ENCODE measurements at regions not wholly inside any gene's neighbourhood (a gene's known extent, or its start where the extent isn't known, plus 50 kb on each side); places are given as distances from the start of the nearest gene placed in this dataset.

DNA sequence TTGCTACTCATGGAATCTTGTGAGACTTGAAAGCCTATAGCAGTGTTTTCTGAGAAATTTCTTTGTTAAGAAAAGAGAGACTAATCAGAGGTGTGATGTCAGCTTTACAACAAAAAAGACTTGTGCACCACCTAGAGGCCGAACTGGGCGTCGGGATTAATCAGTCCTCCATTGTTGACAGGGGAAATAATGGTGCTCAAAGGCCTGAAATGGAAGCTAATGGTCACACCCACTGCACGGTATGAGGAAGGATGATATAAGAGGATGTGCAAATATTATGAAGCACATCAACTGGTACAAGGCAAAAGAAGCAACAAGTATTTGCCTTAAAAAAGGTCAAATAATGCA is 480.2 kb upstream of the MIR17HG start:
- TF ChIP-seq, protein P1, sequence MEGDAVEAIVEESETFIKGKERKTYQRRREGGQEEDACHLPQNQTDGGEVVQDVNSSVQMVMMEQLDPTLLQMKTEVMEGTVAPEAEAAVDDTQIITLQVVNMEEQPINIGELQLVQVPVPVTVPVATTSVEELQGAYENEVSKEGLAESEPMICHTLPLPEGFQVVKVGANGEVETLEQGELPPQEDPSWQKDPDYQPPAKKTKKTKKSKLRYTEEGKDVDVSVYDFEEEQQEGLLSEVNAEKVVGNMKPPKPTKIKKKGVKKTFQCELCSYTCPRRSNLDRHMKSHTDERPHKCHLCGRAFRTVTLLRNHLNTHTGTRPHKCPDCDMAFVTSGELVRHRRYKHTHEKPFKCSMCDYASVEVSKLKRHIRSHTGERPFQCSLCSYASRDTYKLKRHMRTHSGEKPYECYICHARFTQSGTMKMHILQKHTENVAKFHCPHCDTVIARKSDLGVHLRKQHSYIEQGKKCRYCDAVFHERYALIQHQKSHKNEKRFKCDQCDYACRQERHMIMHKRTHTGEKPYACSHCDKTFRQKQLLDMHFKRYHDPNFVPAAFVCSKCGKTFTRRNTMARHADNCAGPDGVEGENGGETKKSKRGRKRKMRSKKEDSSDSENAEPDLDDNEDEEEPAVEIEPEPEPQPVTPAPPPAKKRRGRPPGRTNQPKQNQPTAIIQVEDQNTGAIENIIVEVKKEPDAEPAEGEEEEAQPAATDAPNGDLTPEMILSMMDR (conservative IDR thresholded peaks at IDR 0.05; ENCODE audit: low read depth): peak; percentile 66
- peak; percentile 55 for DNase-seq (ENCODE audit: low spot score)
- ChIA-PET CTCF (interaction anchor here (0.5 to 1.5 kb wide), 12 partner anchors 10 to 1665 kb away, joined by 3 to 7 read pairs (median 3); no protein-coding TSS in a partner anchor), POLR2A (ENCODE audit: low non-redundant PET) (no interaction called here)
- H3K27ac ChIP-seq: no peak overlapping the region

DNA sequence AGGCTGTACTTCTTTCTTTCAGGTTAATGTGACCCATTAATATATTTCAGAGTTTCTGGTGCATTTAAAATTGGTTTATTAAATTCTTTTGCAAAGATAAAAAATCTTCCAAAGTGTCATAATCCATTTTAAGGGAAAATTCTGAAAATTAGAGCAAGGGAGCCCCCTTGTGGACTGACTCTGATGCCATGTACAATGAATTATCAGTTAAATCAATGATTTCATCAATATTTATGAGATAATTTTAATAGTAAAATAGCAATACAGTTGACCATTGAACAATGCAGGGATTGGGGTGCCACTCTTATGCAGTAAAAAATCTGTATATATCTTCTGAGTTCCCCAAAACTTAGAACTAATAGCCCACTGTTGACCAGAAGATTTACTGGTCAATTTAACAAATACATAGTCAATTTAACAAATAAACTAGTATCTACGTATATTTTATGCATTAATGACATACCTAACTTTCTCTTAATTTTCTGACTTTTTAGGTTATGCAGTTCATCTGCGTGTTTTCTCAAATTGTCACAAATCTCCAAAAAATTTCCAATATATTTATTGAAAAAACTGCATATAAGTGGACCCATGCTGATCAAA is 479.1 kb upstream of the MIR17HG start:
- CTCF ChIA-PET: interaction anchor here (0.6 to 1.4 kb wide), 3 partner anchors 798 to 1434 kb away, joined by 3 to 5 read pairs (median 5); no protein-coding TSS in a partner anchor
- H3K27ac ChIP-seq: no peak overlapping the region
- TF ChIP-seq, protein P1 (conservative IDR thresholded peaks at IDR 0.05; ENCODE audit: low read depth): peak; percentile 73
- POLR2A ChIA-PET (ENCODE audit: low non-redundant PET): no interaction called here
- DNase-seq (ENCODE audit: low spot score): peak; percentile 3

DNA sequence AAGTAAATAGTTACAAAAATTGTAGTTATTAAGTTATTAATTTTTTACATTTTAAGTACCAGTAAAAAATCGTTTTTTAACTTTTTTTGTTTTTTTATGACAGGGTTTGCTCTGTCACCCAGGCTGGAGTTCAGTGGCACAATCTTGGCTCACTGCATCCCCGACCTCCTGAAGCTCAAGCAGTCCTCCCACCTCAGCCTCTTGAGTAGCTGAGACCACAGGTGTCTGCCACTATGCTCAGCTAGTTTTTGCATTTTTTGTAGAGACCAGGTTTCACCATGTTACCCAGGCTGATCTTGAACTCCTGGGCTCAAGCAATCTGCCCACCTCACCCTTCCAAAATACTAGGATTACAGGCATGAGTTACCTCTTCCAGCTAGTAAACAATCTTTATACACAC is 477.9 kb upstream of the MIR17HG start:
- TF ChIP-seq, protein P1 (conservative IDR thresholded peaks at IDR 0.05; ENCODE audit: low read depth): no peak
- DNase-seq (ENCODE audit: low spot score): no peak
- no peak overlapping the region for H3K27ac ChIP-seq
- ChIA-PET CTCF (no interaction called here), POLR2A (ENCODE audit: low non-redundant PET) (no interaction called here)

DNA sequence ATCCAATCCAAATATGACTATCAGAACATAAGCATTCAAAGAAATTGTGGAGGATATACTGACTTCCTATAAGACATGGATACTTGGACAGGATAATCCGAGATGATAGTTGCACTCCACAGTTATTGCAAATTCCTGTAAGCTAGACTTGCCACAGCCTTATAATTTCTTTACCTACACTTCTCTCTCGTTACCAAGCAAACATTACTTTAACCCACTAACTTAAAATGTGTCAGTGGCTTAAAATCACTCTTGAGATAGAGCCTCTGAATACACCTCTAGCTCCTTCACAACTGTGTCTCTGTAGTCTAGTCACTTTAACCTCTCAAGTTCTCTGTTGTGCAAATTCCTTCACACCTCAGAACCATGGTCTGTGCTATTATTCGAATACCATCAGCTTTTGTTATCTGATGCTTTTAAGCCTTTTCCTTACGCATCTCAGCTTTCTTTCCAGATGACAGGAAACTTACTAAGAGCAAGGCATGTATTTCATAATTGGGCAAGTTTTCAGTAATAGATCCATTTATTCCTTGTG is 474.9 kb upstream of the MIR17HG start:
- ChIA-PET POLR2A (ENCODE audit: low non-redundant PET) (no interaction called here), CTCF (interaction anchor here (0.7 kb wide), 1 partner anchor 1014 kb away, joined by 12 read pairs; no protein-coding TSS in a partner anchor)
- TF ChIP-seq, protein P1 (conservative IDR thresholded peaks at IDR 0.05; ENCODE audit: low read depth): no peak
- H3K27ac ChIP-seq: no peak overlapping the region
- DNase-seq (ENCODE audit: low spot score): no peak

DNA sequence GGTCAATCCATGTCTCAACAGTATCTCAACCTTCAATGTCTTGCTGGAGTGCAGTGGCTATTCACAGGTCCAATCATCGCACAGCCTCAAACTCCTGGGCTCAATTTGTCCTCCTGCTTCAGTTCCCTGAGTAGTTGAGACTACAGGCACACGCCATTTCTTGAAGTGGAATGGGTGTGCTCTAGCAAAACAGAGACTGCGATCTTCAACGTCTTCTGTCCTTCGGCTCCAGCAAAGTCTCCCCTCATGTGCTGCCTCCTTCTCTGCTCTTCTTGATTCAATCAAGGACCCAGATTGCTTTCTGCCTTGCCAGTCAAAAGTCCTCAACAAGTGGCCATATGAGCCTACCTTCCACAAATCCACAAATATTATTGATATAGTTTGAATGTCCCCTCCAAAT is 466.7 kb upstream of the MIR17HG start:
- no peak overlapping the region for H3K27ac ChIP-seq
- POLR2A ChIA-PET (ENCODE audit: low non-redundant PET): no interaction called here
- DNase-seq (ENCODE audit: low spot score): no peak
- TF ChIP-seq, protein P1 (conservative IDR thresholded peaks at IDR 0.05; ENCODE audit: low read depth): no peak
- CTCF ChIA-PET: interaction anchor here (0.7 kb wide), 1 partner anchor 780 kb away, joined by 3 read pairs; no protein-coding TSS in a partner anchor

DNA sequence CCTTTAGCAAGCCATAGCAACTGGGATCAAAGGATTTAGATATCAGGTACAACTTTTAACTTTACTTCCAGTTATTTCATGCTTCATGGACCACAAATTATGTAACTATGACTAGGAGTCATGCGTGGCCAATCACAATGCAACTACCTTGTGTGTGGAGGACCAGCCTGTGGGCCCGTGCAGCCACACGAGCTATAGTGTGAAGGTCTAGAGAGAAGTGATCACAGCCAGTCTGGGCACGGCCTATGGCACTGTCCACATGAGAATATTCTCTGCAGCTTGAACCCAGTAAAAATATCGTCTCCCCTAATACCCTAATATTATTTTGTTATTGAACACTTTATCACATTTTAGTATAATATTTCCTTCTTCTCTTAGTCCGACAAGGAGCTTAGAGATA is 464.9 kb upstream of the MIR17HG start:
- DNase-seq (ENCODE audit: low spot score): no peak
- no peak overlapping the region for H3K27ac ChIP-seq
- POLR2A ChIA-PET (ENCODE audit: low non-redundant PET): no interaction called here
- CTCF ChIA-PET: no interaction called here
- TF ChIP-seq, protein P1 (conservative IDR thresholded peaks at IDR 0.05; ENCODE audit: low read depth): no peak

Measured in RWPE1 (cell line).